ENCODE measurements at regions not wholly inside any gene's neighbourhood (a gene's known extent, or its start where the extent isn't known, plus 50 kb on each side); places are given as distances from the start of the nearest gene placed in this dataset.

DNA sequence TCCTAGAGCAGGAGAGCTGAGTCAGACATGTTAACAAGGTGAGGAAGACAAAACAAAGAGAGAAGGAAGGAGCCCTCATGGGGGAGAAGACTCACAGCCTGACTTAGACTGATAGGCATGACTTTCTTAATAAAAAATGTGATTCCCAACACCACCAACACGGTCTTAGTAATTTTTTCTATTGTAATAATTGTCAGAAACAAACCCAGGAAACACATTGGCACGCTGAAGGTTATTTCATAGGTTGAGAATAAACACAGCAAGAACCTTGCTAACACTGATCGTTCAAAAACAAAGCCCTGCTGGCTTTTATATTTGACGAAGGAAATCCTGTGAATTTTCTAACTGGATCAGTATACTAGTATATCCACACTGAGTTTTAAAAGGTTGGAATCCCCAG is 286.8 kb downstream of the HACE1 start:
- DNase-seq = no peak

DNA sequence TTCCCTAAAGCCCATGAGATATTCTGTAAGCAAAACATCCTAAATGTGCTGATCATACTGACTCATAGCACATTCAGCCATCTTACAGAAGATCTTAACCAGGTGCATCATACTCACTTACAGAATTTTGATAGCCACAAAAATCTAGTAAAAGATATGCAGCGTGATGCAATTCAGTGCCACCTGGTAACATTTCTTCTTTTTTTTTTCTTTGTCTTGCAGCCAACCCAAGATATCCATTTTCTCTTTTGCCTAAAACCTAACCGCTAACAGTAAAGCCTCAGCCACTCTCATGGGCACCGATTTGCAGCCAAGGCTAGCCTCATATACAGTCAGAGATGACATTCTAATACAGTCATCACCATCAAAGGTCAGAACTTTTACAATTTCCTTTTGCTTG is 293.3 kb downstream of the HACE1 start:
- no peak for DNase-seq

DNA sequence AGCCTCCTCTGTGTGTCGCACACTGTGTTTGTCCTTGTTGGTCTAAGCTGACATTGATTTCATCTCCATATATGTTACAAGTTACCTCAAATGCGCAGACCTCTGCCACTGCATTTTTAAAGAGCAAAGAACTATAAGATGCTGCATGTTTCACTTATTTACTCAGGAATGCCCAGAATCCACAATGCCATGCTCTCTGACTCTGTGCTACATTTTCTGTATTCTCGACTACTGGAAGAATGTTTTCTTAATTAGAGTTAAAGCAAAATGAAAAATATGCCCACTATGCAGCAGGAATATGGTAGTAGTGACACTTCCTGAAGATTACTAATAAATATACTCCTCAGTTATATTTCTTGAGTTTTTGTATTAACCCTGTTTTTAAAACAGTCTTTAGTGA is 296.4 kb downstream of the HACE1 start:
- no peak for DNase-seq

DNA sequence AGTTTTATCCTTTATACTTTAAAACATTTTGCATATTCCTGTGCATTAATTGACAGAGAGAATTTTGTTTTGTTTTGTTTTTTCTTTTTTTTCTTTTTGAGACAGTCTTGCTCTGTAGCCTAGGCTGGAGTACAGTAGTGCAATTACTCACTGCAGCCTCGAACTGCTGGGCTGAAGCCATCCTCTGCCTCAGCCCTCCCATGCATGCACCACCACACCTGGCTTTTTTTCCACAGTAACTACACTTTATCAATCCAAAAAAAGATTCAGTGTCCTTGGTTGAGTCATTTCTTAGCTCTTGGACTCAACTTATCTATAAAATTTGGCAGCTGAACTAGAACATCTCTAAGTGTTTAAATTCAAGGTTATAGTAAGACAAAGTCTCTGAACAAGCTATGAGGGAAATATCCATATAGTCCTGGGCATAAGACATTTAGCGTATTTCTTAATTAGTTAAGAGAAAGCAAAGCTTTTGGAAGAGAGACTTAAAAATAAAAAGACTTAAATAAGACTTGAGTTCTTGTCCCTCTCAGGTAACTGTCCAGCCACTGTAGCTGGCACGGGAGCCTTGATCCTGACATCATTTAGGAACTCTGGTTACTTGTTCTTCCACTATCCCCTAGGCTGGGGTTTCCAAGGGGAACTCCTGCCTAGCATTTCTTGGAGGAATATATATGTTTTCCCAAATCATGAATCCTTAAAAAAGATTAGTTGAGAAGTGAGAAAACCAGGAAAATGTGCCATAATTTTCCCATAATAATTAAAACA is 300.1 kb downstream of the HACE1 start:
- no peak for DNase-seq

DNA sequence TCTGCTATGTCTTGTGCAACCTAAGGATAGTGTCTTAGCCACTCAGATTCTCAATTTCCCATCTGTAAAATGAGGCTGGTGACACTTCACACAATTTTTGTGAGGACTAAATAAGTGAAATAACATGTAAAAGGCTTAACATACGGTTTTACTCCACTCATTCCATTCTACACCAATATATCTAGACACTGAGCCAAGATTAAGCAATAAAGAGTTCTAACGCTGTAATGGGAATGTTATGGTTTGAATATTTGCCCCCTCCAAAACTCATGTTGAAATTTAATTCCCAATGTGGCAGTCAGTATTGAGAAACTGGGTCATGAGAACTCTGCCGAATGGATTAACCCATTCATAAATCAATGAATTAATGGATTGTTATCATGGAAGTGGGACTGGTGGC is 301.0 kb downstream of the HACE1 start:
- no peak for DNase-seq

DNA sequence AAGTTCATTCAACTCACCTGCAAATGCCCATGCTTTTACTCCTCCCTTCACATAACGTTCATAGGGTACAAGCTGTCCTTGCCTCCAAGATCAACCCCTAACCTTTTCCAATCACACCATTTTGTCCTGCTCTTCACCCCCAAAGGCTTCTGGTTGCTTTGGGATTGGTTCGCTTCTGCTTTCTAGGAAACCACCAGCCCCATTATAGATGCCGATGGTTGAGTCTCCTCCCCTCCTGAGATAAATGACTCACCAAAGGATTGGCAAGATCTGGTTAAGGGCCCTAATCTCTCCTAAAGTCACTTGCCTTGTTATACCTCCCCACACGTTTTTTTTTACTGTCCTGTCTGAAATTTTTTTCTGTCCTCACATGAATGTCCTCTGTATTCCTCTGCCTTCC is 311.4 kb downstream of the HACE1 start:
- no peak for DNase-seq

DNA sequence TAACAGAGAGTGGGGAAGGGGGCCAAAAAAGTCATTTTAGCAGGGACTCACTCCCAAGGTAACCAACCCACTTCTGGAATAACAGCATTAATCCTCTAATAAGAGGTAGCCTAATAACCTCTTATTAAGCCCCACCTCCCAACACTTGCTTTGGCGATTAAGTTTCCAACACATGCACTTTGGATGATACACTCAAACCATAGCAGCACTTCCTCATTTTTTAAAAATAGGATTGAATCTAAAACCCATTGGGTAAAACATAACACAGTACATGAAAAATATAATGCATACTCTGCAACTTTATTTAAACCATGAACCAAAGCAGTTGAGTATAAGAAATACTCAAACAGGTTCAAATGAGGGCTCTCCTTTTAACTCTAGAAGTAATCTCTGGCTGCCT is 318.3 kb downstream of the HACE1 start:
- no peak for DNase-seq

DNA sequence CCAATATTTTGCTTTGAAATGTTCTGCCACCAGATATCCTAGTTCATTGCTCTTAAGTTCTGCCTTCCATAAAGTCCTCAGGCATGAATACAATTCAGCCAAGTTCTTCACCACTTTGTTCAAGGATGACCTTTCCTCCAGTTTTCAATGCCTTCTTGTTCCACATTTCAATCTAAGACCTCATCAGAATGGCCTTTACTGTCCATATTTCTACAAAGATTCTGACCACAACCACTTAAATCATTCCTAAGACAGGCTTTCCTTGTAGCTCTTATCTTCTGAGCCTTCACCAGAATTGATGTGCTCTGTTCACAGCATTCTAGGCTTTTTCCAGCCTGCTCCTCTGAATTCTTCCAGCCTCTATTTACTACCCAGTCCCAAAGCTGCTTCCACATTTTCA is 319.0 kb downstream of the HACE1 start:
- DNase-seq = no peak

DNA sequence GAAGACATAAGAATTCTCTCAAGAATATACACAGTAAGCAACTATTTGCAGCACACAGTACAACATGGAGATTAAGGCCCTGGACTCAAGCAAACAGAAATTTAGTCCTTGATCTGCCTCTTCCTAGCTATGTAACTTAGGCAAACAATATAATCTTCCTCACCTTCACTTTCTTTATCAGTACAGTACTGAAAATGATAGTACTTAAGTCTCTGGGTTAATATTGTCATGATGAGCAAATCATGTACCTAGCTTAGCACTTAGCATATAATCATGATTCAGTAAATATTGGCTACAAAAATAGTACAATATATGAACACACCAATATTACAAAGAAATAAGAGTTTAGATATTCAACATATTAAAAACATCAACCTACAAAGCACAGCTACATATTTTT is 320.5 kb downstream of the HACE1 start:
- DNase-seq = no peak

DNA sequence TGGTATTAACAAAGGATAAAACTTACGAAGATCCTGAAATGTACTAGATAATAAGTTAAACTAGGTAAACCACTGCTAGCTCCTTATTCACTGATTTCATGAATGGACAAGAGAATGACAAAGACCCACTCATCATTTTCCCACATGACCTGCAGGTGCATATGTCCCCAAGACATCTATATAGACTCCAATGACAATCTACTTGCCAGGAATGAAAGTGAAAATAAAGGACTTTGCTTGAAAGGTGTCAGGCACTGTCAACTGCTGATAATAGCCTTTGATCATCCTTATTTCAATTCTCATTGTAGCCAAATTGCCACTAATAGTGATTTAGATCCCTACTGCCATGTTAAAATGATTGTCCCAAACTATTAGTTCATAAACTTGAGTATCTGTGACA is 321.8 kb downstream of the HACE1 start:
- DNase-seq = no peak

DNA sequence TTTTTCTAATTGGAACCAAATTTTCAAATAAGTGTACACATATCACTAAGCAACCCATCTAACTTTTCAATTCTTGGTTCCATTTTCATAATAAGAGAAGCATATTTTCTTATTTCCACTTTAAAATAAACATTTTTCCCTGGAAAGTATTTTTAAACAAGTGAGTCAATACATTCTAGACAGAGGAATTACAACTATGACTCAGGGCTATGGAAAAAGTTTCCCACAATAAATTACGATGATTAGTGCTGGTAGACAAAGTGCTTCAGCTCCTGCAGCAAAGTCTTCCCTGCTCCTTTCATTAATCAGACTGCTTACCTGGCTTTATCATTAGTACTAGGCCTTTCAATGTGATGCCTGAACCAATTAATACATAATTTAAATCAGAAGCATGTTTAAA is 322.5 kb downstream of the HACE1 start:
- DNase-seq = no peak

DNA sequence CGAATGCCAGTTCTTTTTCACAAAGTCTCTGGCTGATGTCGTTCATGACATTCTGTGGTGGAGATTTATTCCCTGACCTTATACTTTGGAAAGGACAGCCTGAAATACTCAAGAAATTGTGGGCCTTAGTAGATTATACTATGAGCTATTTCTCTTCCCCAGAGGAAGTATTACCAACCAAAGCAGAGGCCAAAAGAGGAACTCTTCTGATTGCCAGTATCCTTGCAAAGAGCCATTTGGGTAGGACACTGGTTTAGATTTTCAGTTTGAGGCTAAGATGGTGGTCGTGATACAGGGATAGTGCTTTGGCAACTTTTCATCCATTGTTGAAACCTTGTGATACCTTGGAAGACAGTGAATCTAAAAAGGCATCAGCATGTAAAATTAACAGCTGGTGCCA is 327.3 kb downstream of the HACE1 start:
- DNase-seq = no peak

DNA sequence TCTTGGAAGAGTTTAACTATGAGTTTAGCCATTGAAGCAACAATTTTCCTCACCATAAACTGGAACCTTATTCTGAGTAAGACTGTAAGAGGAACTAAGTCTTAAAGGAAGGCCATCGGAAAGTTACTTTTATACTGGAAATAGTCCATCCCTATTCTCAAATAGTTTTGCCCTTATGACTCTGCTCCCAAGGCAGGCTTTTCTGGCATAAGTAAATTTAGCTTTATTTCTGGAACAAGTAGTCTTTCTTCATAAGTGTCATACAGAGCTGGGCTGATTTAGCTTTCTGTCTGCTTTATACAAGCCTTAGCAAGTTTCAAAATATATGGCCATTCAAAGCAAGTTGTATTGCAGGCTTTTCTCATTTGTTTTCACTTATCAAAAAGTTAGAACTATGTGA is 328.1 kb downstream of the HACE1 start:
- DNase-seq = no peak

DNA sequence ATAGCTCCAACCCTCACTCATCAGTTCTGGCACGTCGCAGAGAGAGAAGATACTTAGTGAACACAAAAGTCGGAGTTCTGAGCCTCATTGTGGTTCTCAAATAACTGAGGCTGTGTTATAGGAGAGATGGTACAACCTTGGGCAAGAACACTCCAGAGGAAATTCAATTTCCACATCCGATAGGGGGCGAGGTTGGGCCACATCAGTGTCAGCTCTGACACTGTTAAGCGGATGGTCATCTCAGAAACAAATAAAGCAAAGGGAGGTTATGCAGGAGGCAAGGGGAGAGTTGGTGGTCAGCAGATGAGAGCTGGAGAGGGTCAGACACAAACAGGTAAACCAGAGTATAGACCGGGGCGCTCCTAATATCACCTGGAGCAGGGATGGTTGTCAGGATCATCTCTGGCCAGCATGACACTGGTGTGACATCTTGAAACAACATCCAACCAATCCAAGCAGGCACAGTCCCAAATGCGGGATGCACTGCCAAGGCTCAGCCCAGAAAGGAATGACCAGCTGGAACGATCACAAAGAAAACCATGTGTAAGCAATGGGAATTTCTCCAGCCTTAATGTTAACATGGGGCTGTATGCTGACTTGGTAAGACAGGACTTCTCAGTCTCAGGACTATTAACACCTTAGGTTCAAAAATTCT is 331.8 kb downstream of the HACE1 start:
- DNase-seq = no peak

DNA sequence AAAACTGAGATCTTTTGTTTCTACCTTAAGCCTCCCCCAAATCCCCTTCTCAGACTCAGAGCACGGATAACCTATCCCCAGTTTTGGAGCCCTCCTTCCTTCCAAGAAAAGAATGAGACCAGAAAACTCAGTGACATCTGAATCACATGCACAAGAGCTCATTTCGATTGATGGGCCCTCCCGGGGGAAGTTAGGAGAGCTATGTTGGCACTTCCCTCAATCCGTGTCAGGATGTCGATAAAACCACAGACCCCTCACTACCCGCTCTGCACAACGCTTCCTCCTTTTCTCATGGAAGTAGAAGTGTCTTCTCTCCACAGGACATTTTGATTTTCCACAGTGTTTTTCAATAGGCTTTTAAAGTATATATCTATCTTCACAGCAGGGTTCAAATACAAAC is 332.4 kb downstream of the HACE1 start:
- no peak for DNase-seq

DNA sequence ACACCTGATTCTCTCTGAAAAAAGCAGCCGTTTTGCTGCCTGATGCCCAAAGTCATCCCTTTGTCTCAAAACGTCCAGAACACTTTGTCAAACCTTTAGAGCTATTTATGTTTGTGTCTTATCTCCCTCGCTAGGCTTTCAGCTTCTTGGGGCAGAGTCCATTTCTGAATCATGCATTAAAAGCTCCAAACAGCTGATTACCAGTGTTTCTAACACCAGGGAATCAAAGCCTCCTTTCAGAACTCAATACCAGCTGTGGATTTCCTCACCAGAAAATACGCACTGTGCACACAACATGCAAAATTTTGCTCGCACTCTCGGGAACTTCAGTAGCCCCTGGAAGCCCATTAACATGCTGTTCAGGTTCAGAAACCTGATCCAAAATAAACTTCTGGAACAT is 333.3 kb downstream of the HACE1 start:
- no peak for DNase-seq

DNA sequence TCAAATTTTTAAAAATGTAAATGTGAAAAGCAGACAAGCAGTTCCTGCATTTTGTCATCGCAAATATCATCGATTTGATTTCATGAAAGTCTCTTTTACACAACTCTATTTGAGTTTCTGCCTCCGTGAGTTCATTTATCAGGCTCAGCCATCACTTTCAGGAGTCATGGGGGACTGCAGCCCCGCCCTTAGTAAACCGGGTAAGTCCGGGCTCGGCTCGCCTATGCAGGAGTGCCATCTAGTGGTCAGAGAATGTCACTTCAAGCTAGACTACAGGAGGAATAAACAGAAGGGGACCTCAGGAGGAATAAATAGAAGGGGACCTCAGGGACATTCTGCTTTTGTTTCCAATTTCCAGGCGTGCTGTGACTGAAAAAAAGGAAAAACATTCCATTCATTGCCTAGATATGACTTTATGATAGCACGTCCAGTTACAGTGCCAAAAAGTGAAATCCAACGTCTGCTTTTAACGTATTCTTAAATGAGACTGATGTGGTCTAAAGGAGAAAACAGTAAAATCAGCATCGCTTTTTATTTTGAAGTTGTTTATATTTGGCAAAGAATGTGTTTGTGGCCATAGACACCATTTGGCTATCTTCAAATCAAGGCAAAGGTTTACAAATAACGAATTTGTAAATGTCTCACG is 333.9 kb downstream of the HACE1 start:
- DNase-seq = peak; percentile 76

DNA sequence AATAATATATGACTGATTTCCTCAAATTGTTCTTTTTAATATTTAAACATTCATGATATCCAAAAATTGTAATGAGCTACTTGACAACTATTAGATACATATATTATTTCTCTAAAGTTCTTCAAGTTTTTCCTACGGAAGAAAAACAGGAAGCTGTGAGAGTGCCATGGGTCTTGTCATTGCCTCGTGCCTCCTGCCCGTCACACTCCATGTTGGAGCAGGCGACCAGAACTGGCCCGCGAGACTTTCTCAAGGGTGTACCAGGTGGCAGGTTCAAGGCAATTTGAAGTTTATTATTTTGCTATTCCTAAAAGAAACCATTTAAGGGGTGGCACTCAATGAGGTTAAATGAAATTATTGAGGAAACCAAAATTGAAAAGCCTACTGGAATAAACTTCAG is 337.2 kb downstream of the HACE1 start:
- DNase-seq = no peak

DNA sequence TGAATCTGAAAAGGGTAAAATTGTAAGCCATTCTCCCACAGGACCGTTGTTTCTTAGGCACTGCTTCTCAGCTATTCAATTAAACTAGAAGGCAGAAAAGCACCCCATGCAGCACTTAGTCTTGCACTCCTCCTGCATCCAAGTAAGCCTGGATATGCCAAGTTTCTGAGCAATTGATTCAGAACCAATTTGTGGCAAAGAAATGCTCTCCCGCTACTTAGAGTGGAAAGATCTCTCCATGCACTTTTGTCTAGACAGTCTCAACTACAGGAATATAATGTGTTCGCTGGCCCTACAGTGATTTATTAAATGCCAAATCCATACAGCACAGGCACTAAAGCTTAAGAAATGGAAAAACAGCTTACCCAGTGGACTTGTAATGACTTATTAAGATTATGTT is 338.5 kb downstream of the HACE1 start:
- no peak for DNase-seq

DNA sequence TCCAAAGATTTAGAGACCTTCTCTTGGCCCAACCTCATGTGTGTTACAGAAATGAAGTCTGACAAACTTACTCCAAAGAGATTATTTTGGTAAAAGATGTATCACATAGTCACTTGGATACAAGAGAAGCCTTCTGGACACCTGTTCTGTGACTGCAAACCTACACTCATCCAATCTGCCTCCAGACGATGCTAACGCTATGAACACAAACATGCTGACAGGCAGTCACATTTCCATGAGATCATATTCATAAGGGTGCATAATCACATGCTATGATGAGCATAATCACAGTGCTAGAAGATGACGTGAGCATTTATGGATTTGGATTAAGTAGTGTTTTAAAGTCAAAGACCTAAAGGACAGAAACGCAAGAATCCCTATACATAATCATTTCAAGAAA is 340.2 kb downstream of the HACE1 start:
- no peak for DNase-seq

DNA sequence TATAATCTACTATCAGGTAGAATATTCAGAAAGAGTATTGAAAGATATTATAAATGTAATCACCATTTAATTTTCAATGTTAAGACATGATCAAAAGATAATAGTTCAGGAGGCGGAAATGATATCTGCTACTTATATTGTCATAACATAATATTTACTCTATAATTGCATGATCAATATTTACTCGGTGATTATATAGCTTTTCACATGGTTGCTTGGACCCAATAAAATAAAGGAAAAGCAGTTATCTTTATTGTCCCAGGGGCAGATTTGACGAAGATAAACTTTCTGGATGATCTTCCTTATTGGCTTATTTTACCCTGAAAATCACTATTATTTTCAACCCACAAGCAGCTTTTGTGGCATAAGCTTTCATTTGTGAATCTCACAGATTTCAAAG is 350.4 kb downstream of the HACE1 start:
- DNase-seq = no peak

DNA sequence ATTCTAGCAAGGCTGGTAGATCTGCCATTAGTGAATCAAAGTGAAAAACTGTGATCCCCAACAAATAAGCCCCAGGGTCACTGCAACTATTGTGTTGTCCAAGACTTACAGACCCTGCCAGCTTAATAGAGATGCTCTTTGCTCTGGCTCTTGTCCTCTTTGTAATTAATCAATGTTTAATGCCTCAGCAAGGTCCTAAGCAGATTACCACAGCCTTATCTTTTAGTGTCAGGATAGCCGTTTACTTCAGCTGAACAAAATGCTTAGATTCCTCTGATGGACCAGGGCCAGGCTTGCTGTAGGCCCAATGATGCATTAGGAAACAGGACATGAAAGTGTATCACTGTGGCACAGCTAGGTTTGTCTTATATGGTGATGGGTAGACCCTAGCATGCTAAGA is 353.3 kb downstream of the HACE1 start:
- DNase-seq = no peak

DNA sequence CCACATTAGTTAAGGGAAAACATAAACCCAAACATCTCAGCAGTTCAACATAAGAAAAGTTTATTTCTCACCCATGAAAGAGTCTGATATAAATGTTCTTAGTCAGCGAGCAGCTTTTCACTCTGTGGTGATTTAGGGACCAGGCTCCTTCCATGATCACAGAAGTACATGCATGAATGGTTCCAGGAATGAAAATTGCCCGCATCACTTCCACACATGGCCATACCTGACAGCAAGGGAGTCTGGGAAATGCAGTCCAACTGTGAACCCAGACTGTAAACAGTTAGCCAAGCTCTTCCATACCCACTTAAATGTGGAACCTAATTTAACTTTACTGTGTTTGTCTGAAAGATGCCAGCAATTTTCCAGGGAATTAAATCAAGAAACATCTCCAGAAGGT is 353.9 kb downstream of the HACE1 start:
- DNase-seq = no peak

DNA sequence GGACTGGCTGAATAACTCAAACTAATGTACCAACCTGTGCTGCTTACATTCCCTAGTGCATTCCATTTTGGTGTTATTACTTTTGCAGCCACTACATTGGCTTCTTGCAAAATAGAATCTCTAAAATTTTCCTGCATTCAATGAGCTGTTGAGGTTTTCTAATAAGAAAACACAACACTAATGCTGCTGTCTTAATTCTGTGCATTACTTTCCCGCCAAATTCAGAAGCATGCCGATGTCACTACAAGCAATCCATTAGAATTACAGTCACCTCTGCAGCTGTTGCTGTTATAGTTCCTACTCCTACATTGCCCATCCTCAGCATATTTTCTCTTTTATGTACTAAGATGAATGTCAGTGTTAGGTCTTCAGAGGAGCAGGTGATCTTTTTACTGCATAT is 359.5 kb downstream of the HACE1 start:
- DNase-seq = no peak

DNA sequence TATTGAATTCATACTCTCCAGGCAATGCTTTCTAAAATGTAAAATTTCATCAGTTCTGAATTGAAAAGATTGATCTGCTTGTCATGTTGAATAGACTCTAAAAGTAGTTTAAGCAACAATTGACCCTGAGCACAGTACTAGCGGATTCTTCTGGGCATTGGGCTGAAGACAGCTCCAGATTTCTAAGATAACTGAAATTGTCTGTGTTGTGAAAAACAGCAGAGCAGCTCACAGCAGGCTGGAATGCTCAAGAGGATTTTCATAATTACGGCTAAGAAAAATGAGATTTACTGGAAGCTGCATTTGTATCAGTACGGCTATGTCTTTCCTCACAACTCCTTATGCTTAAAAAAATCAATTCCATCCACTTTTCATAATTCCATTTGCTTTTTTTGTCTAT is 373.7 kb downstream of the HACE1 start:
- DNase-seq = no peak

All from CD4-positive, alpha-beta T cell treated with Interleukin-17A for 1 hour (primary cell).